ENCODE measurements at regions not wholly inside any gene's neighbourhood (a gene's known extent, or its start where the extent isn't known, plus 50 kb on each side); places are given as distances from the start of the nearest gene placed in this dataset.

- Histone ChIP-seq H3K4me3 (ENCODE audit: low read length) (no peak overlapping the region), H3K4me2 (ENCODE audit: low read depth, low read length) (no peak overlapping the region), H3K9ac (ENCODE audit: low read length) (no peak overlapping the region), H3K36me3 (replicated peaks; ENCODE audit: insufficient read depth, low read length) (no peaks in the 10 kb centered on the region), H3F3A (ENCODE audit: insufficient read depth, low read length) (no peaks in the 10 kb centered on the region), H2AFZ (ENCODE audit: low read length) (no peak overlapping the region), H3K27ac (ENCODE audit: low read length) (no peak overlapping the region), H3K27me3 (replicated peaks; ENCODE audit: insufficient read depth, low read length) (no peaks in the 10 kb centered on the region), H4K20me1 (ENCODE audit: insufficient read depth, low read length) (no peaks in the 10 kb centered on the region), H3K9me3 (replicated peaks; ENCODE audit: insufficient read depth, low read length) (no peaks in the 10 kb centered on the region), H3K4me1 (ENCODE audit: low read length) (no peaks in the 10 kb centered on the region), H3K79me2 (ENCODE audit: low read length) (no peaks in the 10 kb centered on the region), H3K9me2 (replicated peaks; ENCODE audit: insufficient read depth, low read length) (no peaks in the 10 kb centered on the region)
- TF ChIP-seq, protein P1, sequence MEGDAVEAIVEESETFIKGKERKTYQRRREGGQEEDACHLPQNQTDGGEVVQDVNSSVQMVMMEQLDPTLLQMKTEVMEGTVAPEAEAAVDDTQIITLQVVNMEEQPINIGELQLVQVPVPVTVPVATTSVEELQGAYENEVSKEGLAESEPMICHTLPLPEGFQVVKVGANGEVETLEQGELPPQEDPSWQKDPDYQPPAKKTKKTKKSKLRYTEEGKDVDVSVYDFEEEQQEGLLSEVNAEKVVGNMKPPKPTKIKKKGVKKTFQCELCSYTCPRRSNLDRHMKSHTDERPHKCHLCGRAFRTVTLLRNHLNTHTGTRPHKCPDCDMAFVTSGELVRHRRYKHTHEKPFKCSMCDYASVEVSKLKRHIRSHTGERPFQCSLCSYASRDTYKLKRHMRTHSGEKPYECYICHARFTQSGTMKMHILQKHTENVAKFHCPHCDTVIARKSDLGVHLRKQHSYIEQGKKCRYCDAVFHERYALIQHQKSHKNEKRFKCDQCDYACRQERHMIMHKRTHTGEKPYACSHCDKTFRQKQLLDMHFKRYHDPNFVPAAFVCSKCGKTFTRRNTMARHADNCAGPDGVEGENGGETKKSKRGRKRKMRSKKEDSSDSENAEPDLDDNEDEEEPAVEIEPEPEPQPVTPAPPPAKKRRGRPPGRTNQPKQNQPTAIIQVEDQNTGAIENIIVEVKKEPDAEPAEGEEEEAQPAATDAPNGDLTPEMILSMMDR (IDR thresholded peaks at IDR 0.05; ENCODE audit: low read length) = no peak
- TF ChIP-seq EZH2 (optimal IDR thresholded peaks at IDR 0.05; ENCODE audit: low read depth, low read length) (no peak), EZH2phosphoT487 (IDR thresholded peaks at IDR 0.05; ENCODE audit: low read length) (no peak)
- DNase-seq = no peak
Observed at GRCh38 chr3:194278186-194278845, 72.8 kb downstream of the CPN2 start.

DNA sequence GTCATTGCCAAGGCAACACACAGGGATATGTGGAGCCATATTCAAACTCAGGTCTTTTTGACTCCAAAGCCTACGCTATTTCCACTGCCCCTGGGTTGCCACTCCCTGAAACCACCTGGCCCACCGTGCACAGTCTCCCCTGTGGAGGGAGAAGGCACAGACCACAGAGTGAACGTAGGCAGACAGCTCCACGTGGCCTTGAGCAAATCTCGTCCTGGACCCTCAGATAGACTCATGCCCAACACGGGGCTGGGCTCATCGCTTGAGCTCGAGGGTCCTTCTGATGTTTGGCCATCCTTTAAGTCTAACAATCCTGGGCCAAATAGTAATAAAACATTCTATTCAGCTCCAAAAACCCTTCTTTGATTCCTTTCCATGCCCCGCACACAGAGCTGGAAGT, 72.0 kb downstream of the CPN2 start:
- Histone ChIP-seq H3K9me2 (replicated peaks; ENCODE audit: insufficient read depth, low read length) (no peaks in the 10 kb centered on the region), H3K4me1 (ENCODE audit: low read length) (no peaks in the 10 kb centered on the region), H3K36me3 (replicated peaks; ENCODE audit: insufficient read depth, low read length) (no peaks in the 10 kb centered on the region), H3F3A (ENCODE audit: insufficient read depth, low read length) (no peaks in the 10 kb centered on the region), H4K20me1 (ENCODE audit: insufficient read depth, low read length) (no peaks in the 10 kb centered on the region), H3K79me2 (ENCODE audit: low read length) (no peaks in the 10 kb centered on the region), H2AFZ (ENCODE audit: low read length) (no peak overlapping the region), H3K9ac (ENCODE audit: low read length) (no peak overlapping the region), H3K4me2 (ENCODE audit: low read depth, low read length) (no peak overlapping the region), H3K4me3 (ENCODE audit: low read length) (no peak overlapping the region), H3K27me3 (replicated peaks; ENCODE audit: insufficient read depth, low read length) (no peaks in the 10 kb centered on the region), H3K9me3 (replicated peaks; ENCODE audit: insufficient read depth, low read length) (no peaks in the 10 kb centered on the region), H3K27ac (ENCODE audit: low read length) (no peak overlapping the region)
- DNase-seq = no peak
- TF ChIP-seq, protein P1 (IDR thresholded peaks at IDR 0.05; ENCODE audit: low read length) = no peak
- TF ChIP-seq EZH2 (optimal IDR thresholded peaks at IDR 0.05; ENCODE audit: low read depth, low read length) = no peak
- no peak for TF ChIP-seq EZH2phosphoT487 (IDR thresholded peaks at IDR 0.05; ENCODE audit: low read length)

- Histone ChIP-seq H2AFZ (ENCODE audit: low read length) (no peak overlapping the region), H3K4me2 (ENCODE audit: low read depth, low read length) (no peak overlapping the region), H3K36me3 (replicated peaks; ENCODE audit: insufficient read depth, low read length) (no peaks in the 10 kb centered on the region), H3K4me1 (ENCODE audit: low read length) (no peaks in the 10 kb centered on the region), H3K27ac (ENCODE audit: low read length) (no peak overlapping the region), H3K9me3 (replicated peaks; ENCODE audit: insufficient read depth, low read length) (no peaks in the 10 kb centered on the region), H4K20me1 (ENCODE audit: insufficient read depth, low read length) (no peaks in the 10 kb centered on the region), H3K9ac (ENCODE audit: low read length) (no peak overlapping the region), H3K9me2 (replicated peaks; ENCODE audit: insufficient read depth, low read length) (no peaks in the 10 kb centered on the region), H3K4me3 (ENCODE audit: low read length) (no peak overlapping the region), H3F3A (ENCODE audit: insufficient read depth, low read length) (no peaks in the 10 kb centered on the region), H3K79me2 (ENCODE audit: low read length) (no peaks in the 10 kb centered on the region), H3K27me3 (replicated peaks; ENCODE audit: insufficient read depth, low read length) (no peaks in the 10 kb centered on the region)
- DNase-seq = no peak
- TF ChIP-seq, protein P1 (IDR thresholded peaks at IDR 0.05; ENCODE audit: low read length) = no peak
- no peak for TF ChIP-seq EZH2phosphoT487 (IDR thresholded peaks at IDR 0.05; ENCODE audit: low read length)
- no peak for TF ChIP-seq EZH2 (optimal IDR thresholded peaks at IDR 0.05; ENCODE audit: low read depth, low read length)
Observed at GRCh38 chr3:194279701-194280360, 71.3 kb downstream of the CPN2 start.
